ENCODE measurements at regions not wholly inside any gene's neighbourhood (a gene's known extent, or its start where the extent isn't known, plus 50 kb on each side); places are given as distances from the start of the nearest gene placed in this dataset.

- dilution Hi-C loops (cut with MboI; ENCODE audit: extremely low pct_ligation_motif_present, low sequenced_read_pairs): no loop called here
These were observed 426.3 kb upstream of the NOX3 start for GRCh38 chr6:155881826-155882526.

DNA sequence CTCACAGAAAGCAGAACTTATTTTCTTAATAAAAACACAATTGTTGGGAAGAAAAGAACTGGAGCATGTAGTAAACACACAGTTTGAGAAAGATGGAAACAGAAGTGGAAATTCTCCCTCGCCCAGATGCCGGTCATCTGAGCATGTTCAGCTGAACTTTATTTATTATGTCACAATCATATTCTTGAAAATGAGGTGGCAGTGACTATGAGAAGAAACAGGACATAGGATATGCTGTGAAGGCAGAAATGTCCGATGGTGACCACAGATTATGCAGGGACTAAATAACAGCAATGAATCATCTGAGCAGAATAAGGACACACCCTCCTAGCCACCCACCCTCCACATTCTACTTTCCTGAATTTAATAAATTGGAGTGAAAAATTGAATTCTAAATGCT is 425.3 kb upstream of the NOX3 start:
- no peaks in the 10 kb centered on the region for H3K9me1 ChIP-seq (ENCODE audit: control insufficient read depth, extremely low read depth, insufficient read depth, low read length)
- no peaks in the 10 kb centered on the region for H3K79me2 ChIP-seq (ENCODE audit: control insufficient read depth, insufficient read depth, low read length)
- no peak overlapping the region for H3K9ac ChIP-seq (ENCODE audit: control insufficient read depth, extremely low read depth, insufficient read depth, low read length)
- no peaks in the 10 kb centered on the region for H3K9me3 ChIP-seq (ENCODE audit: control insufficient read depth, low read depth, low read length)
- FAIRE-seq (no peak), DNase-seq (ENCODE audit: low read depth, low spot score) (no peak)
- no peaks in the 10 kb centered on the region for H4K20me1 ChIP-seq (ENCODE audit: control insufficient read depth, extremely low read depth, insufficient read depth, low read length)
- TF ChIP-seq, protein P1, sequence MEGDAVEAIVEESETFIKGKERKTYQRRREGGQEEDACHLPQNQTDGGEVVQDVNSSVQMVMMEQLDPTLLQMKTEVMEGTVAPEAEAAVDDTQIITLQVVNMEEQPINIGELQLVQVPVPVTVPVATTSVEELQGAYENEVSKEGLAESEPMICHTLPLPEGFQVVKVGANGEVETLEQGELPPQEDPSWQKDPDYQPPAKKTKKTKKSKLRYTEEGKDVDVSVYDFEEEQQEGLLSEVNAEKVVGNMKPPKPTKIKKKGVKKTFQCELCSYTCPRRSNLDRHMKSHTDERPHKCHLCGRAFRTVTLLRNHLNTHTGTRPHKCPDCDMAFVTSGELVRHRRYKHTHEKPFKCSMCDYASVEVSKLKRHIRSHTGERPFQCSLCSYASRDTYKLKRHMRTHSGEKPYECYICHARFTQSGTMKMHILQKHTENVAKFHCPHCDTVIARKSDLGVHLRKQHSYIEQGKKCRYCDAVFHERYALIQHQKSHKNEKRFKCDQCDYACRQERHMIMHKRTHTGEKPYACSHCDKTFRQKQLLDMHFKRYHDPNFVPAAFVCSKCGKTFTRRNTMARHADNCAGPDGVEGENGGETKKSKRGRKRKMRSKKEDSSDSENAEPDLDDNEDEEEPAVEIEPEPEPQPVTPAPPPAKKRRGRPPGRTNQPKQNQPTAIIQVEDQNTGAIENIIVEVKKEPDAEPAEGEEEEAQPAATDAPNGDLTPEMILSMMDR (optimal IDR thresholded peaks at IDR 0.05 in 1 of 3, IDR thresholded peaks at IDR 0.05 in 1 of 3, conservative IDR thresholded peaks at IDR 0.05 in 1 of 3; ENCODE audit: extremely low read depth in 1 of 3, insufficient read depth in 2 of 3, low read length in 3 of 3): no peak
- TF ChIP-seq EZH2 (IDR thresholded peaks at IDR 0.05; ENCODE audit: low read length): no peak
- dilution Hi-C loops (cut with MboI; ENCODE audit: extremely low pct_ligation_motif_present, low sequenced_read_pairs): no loop called here
- H3K27ac ChIP-seq (ENCODE audit: control insufficient read depth, insufficient read depth, low read length): no peak overlapping the region
- no peak overlapping the region for H2AFZ ChIP-seq (ENCODE audit: control insufficient read depth, low read length)
- no peaks in the 10 kb centered on the region for H3K4me1 ChIP-seq (ENCODE audit: control insufficient read depth, extremely low read depth, insufficient read depth, low read length)
- H3K36me3 ChIP-seq (ENCODE audit: control insufficient read depth in 2 of 2, extremely low read depth in 1 of 2, insufficient read depth in 2 of 2, low read length in 2 of 2): no peaks in the 10 kb centered on the region
- H3K4me2 ChIP-seq (ENCODE audit: control insufficient read depth, extremely low read depth, insufficient read depth, low read depth, low read length): no peak overlapping the region
- no peaks in the 10 kb centered on the region for H3K27me3 ChIP-seq (ENCODE audit: control insufficient read depth, extremely low read depth, insufficient read depth, low read length)
- no peak overlapping the region for H3K4me3 ChIP-seq (ENCODE audit: control insufficient read depth in 2 of 3, extremely low read depth in 1 of 3, insufficient read depth in 2 of 3, low read depth in 1 of 3, low read length in 3 of 3)

More at GRCh38 chr6:155881826-155882526, 426.3 kb upstream of the NOX3 start:
- Histone ChIP-seq H3K79me2 (ENCODE audit: control insufficient read depth, insufficient read depth, low read length) (no peaks in the 10 kb centered on the region), H4K20me1 (ENCODE audit: control insufficient read depth, extremely low read depth, insufficient read depth, low read length) (no peaks in the 10 kb centered on the region), H3K4me1 (ENCODE audit: control insufficient read depth, extremely low read depth, insufficient read depth, low read length) (no peaks in the 10 kb centered on the region), H3K9me1 (ENCODE audit: control insufficient read depth, extremely low read depth, insufficient read depth, low read length) (no peaks in the 10 kb centered on the region), H3K9ac (ENCODE audit: control insufficient read depth, extremely low read depth, insufficient read depth, low read length) (no peak overlapping the region), H3K4me3 (ENCODE audit: control insufficient read depth in 2 of 3, extremely low read depth in 1 of 3, insufficient read depth in 2 of 3, low read depth in 1 of 3, low read length in 3 of 3) (no peak overlapping the region), H3K36me3 (ENCODE audit: control insufficient read depth in 2 of 2, extremely low read depth in 1 of 2, insufficient read depth in 2 of 2, low read length in 2 of 2) (no peaks in the 10 kb centered on the region), H2AFZ (ENCODE audit: control insufficient read depth, low read length) (no peak overlapping the region), H3K4me2 (ENCODE audit: control insufficient read depth, extremely low read depth, insufficient read depth, low read depth, low read length) (no peak overlapping the region), H3K27ac (ENCODE audit: control insufficient read depth, insufficient read depth, low read length) (no peak overlapping the region), H3K27me3 (ENCODE audit: control insufficient read depth, extremely low read depth, insufficient read depth, low read length) (no peaks in the 10 kb centered on the region), H3K9me3 (ENCODE audit: control insufficient read depth, low read depth, low read length) (no peaks in the 10 kb centered on the region)
- no peak for FAIRE-seq
- no peak for DNase-seq (ENCODE audit: low read depth, low spot score)
- TF ChIP-seq, protein P1 (optimal IDR thresholded peaks at IDR 0.05 in 1 of 3, IDR thresholded peaks at IDR 0.05 in 1 of 3, conservative IDR thresholded peaks at IDR 0.05 in 1 of 3; ENCODE audit: extremely low read depth in 1 of 3, insufficient read depth in 2 of 3, low read length in 3 of 3): no peak
- TF ChIP-seq EZH2 (IDR thresholded peaks at IDR 0.05; ENCODE audit: low read length): no peak

Measured in keratinocyte (primary cell).